ENCODE measurements at regions not wholly inside any gene's neighbourhood (a gene's known extent, or its start where the extent isn't known, plus 50 kb on each side); places are given as distances from the start of the nearest gene placed in this dataset.

GRCh38 chr7:123351516-123352505, 152.0 kb upstream of the SLC13A1 start:
- Histone ChIP-seq H3K4me3 (ENCODE audit: low read depth, low read length, poor library complexity, severe bottlenecking) (no peak overlapping the region), H3K4me1 (ENCODE audit: insufficient read depth, low read length, poor library complexity, severe bottlenecking) (peaks cover 5% of the 10 kb centered on the region), H3K36me3 (ENCODE audit: insufficient read depth, low read length, poor library complexity, severe bottlenecking) (no peaks in the 10 kb centered on the region), H3K9me3 (ENCODE audit: low read depth, low read length, poor library complexity, severe bottlenecking) (no peaks in the 10 kb centered on the region), H3K27ac (ENCODE audit: low read depth, low read length, poor library complexity, severe bottlenecking) (no peak overlapping the region), H3K27me3 (replicated peaks; ENCODE audit: insufficient read depth, low read depth, low read length, poor library complexity) (no peaks in the 10 kb centered on the region)
- BruUV-seq (replicated peaks), result no TSS peak
- ChIA-PET CTCF (no interaction called here), POLR2A (ENCODE audit: low non-redundant PET) (no interaction called here)
- intact Hi-C loops (cut with micrococcal nuclease; ENCODE audit: unreplicated experiment), result no loop called here
- DNase-seq (ENCODE audit: low spot score), result no peak
- TF ChIP-seq, protein P1, sequence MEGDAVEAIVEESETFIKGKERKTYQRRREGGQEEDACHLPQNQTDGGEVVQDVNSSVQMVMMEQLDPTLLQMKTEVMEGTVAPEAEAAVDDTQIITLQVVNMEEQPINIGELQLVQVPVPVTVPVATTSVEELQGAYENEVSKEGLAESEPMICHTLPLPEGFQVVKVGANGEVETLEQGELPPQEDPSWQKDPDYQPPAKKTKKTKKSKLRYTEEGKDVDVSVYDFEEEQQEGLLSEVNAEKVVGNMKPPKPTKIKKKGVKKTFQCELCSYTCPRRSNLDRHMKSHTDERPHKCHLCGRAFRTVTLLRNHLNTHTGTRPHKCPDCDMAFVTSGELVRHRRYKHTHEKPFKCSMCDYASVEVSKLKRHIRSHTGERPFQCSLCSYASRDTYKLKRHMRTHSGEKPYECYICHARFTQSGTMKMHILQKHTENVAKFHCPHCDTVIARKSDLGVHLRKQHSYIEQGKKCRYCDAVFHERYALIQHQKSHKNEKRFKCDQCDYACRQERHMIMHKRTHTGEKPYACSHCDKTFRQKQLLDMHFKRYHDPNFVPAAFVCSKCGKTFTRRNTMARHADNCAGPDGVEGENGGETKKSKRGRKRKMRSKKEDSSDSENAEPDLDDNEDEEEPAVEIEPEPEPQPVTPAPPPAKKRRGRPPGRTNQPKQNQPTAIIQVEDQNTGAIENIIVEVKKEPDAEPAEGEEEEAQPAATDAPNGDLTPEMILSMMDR (conservative IDR thresholded peaks at IDR 0.05; ENCODE audit: low read depth, low read length), result no peak
- TF ChIP-seq EZH2 (IDR thresholded peaks at IDR 0.05; ENCODE audit: borderline replicate concordance, low read depth, low read length, poor library complexity, severe bottlenecking), result no peak

- Histone ChIP-seq H3K36me3 (ENCODE audit: insufficient read depth, low read length, poor library complexity, severe bottlenecking) (no peaks in the 10 kb centered on the region), H3K27me3 (replicated peaks; ENCODE audit: insufficient read depth, low read depth, low read length, poor library complexity) (no peaks in the 10 kb centered on the region), H3K27ac (ENCODE audit: low read depth, low read length, poor library complexity, severe bottlenecking) (no peak overlapping the region), H3K4me1 (ENCODE audit: insufficient read depth, low read length, poor library complexity, severe bottlenecking) (peaks cover 5% of the 10 kb centered on the region), H3K4me3 (ENCODE audit: low read depth, low read length, poor library complexity, severe bottlenecking) (no peak overlapping the region), H3K9me3 (ENCODE audit: low read depth, low read length, poor library complexity, severe bottlenecking) (no peaks in the 10 kb centered on the region)
- no peak for DNase-seq (ENCODE audit: low spot score)
- CTCF ChIA-PET, result no interaction called here
- no TSS peak for BruUV-seq (replicated peaks)
- POLR2A ChIA-PET (ENCODE audit: low non-redundant PET), result no interaction called here
- no peak for TF ChIP-seq EZH2 (IDR thresholded peaks at IDR 0.05; ENCODE audit: borderline replicate concordance, low read depth, low read length, poor library complexity, severe bottlenecking)
- TF ChIP-seq, protein P1 (conservative IDR thresholded peaks at IDR 0.05; ENCODE audit: low read depth, low read length), result no peak
- intact Hi-C loops (cut with micrococcal nuclease; ENCODE audit: unreplicated experiment), result no loop called here
Observed at GRCh38 chr7:123351027-123351426, 151.3 kb upstream of the SLC13A1 start.

DNA sequence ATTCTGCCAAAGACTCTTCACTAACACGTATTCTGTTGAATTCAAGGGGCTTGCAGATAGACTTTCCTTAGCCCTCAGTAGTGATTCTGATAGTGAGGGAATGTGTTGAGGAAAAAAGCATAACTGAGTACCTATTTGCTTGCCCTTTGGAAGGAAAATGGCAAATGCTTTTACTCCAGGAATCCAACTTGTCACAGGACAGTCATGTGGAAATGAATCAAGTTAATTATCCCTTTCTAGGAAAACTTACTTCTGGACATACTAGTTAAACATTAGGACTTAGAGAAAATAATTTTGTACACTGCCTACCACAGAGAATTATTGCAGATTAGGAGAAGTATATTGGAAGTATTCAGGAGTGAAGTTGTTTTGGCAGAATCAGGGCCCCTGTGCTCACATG, 148.9 kb upstream of the SLC13A1 start:
- intact Hi-C loops (cut with micrococcal nuclease; ENCODE audit: unreplicated experiment), result no loop called here
- BruUV-seq (replicated peaks), result no TSS peak
- CTCF ChIA-PET, result no interaction called here

More for the DNA sequence above, 148.9 kb upstream of the SLC13A1 start:
- Histone ChIP-seq H3K4me3 (ENCODE audit: low read depth, low read length, poor library complexity, severe bottlenecking) (no peak overlapping the region), H3K27ac (ENCODE audit: low read depth, low read length, poor library complexity, severe bottlenecking) (no peak overlapping the region), H3K27me3 (replicated peaks; ENCODE audit: insufficient read depth, low read depth, low read length, poor library complexity) (no peaks in the 10 kb centered on the region), H3K9me3 (ENCODE audit: low read depth, low read length, poor library complexity, severe bottlenecking) (no peaks in the 10 kb centered on the region), H3K36me3 (ENCODE audit: insufficient read depth, low read length, poor library complexity, severe bottlenecking) (no peaks in the 10 kb centered on the region), H3K4me1 (ENCODE audit: insufficient read depth, low read length, poor library complexity, severe bottlenecking) (peaks cover 5% of the 10 kb centered on the region)
- DNase-seq (ENCODE audit: low spot score), result no peak
- TF ChIP-seq EZH2 (IDR thresholded peaks at IDR 0.05; ENCODE audit: borderline replicate concordance, low read depth, low read length, poor library complexity, severe bottlenecking), result no peak
- TF ChIP-seq, protein P1 (conservative IDR thresholded peaks at IDR 0.05; ENCODE audit: low read depth, low read length), result no peak
- POLR2A ChIA-PET (ENCODE audit: low non-redundant PET), result no interaction called here
